Transverse colon (tissue), 4 donors: ENCODE measurements at regions not wholly inside any gene's neighbourhood (a gene's known extent, or its start where the extent isn't known, plus 50 kb on each side); places are given as distances from the start of the nearest gene placed in this dataset.

Experiments used
- CTCF ChIP-seq, 5 experiments: fragments of 200-600 bp in 3 of 5; fragments of 450-650 bp in 2 of 5; sonication (generic) in 3 of 5; IDR thresholded peaks; 1 replicate in 2 of 5; 2 replicates in 3 of 5; pipeline ENCODE4 v1.5.1; 2016 to 2017; ENCODE audit warnings: antibody characterized with exemption in 5 of 5, inconsistent platforms in 3 of 5, mild to moderate bottlenecking in 2 of 5, moderate library complexity in 1 of 5
- POLR2AphosphoS5 ChIP-seq, 3 donors: sonication (generic); formaldehyde crosslinking; IDR thresholded peaks; one replicate each; pipeline ENCODE4 v1.6.1; 2016; ENCODE audit warnings: antibody characterized with exemption in 3 of 3

DNA sequence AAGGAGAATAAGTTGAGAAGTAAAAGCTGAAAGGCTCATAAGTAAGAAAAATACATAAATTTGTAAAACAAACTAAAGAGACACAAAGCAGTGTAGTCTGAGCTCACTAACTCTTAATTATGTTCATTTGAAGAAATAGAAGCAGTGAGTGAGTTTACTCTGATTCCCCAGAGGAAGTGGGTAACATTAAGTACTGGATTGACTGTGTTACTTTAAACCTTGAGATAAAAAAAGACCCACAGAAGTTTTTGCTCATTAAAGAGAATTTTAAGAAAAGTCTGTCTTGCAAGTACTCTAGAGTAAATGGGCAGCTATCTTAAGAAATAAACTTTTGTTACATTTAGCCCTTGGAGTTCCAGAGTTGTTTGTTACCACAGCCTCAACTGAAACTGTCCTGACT is 2466.9 kb downstream of the PCDH7 start:
- TF ChIP-seq POLR2AphosphoS5 (IDR thresholded peaks at IDR 0.05) (no peak), CTCF (IDR thresholded peaks at IDR 0.05) (no peak)
